OCI-LY7 (cell line): ENCODE measurements at regions not wholly inside any gene's neighbourhood (a gene's known extent, or its start where the extent isn't known, plus 50 kb on each side); places are given as distances from the start of the nearest gene placed in this dataset.

Source experiments
- BruUV-seq: library from RNA; stranded (reverse); fragments of 400-500 nt; replicated peaks from 2 replicates; lab custom pipeline; 2021; lab: Mats Ljungman, UMichigan
- CTCF ChIA-PET: fragments of 300-600 bp; sonication (Branson Sonifier 250); formaldehyde crosslinking; loops from one replicate; lab custom pipeline; 2022; ENCODE audit warnings: antibody characterized with exemption; ENCODE audit not compliant: unreplicated experiment; lab: Charles Lee
- POLR2A ChIA-PET: fragments of 300-600 bp; sonication (Branson Sonifier 250); formaldehyde crosslinking; loops from one replicate; lab custom pipeline; 2022; ENCODE audit warnings: antibody characterized with exemption; lab: Charles Lee
- DNase-seq: peaks from one replicate; pipeline ENCODE4 v3.0.0-alpha.2; 2015; ENCODE audit warnings: low spot score
- H2AFZ ChIP-seq: fragments of 200-600 bp; sonication (generic), shearing (Covaris generic); 2 replicates; pipeline ENCODE4 v1.6.1; 2014; ENCODE audit warnings: mild to moderate bottlenecking, antibody characterized with exemption, low read length, moderate library complexity
- H3K27ac ChIP-seq: fragments of 200-600 bp; sonication (generic); 2 replicates; pipeline ENCODE4 v1.5.1; 2014; ENCODE audit warnings: mixed run types, low read depth, mild to moderate bottlenecking, moderate library complexity, low read length, inconsistent platforms; ENCODE audit not compliant: poor library complexity, severe bottlenecking
- H3K36me3 ChIP-seq: fragments of 200-600 bp; sonication (generic); 2 replicates; pipeline ENCODE4 v1.6.1; 2014; ENCODE audit warnings: mild to moderate bottlenecking, antibody characterized with exemption, low read length, moderate library complexity, mixed read lengths; ENCODE audit not compliant: insufficient read depth
- H3K4me1 ChIP-seq: fragments of 200-600 bp; sonication (generic); 2 replicates; pipeline ENCODE4 v1.5.1; 2014; ENCODE audit warnings: mild to moderate bottlenecking, low read length; ENCODE audit not compliant: insufficient read depth, poor library complexity, severe bottlenecking
- H3K4me2 ChIP-seq: fragments of 200-600 bp; sonication (generic); 2 replicates; pipeline ENCODE4 v1.6.1; 2014; ENCODE audit warnings: mild to moderate bottlenecking, low read length
- H3K4me3 ChIP-seq: fragments of 200-600 bp; sonication (generic); 2 replicates; pipeline ENCODE4 v1.5.1; 2014; ENCODE audit warnings: mild to moderate bottlenecking, low read depth, low read length; ENCODE audit not compliant: poor library complexity, severe bottlenecking
- H3K79me2 ChIP-seq: fragments of 200-600 bp; sonication (generic); 2 replicates; pipeline ENCODE4 v1.6.1; 2016; ENCODE audit warnings: low read depth, mild to moderate bottlenecking, low read length, moderate library complexity, mixed read lengths; ENCODE audit not compliant: insufficient read depth
- H3K9me2 ChIP-seq: fragments of 200-600 bp; sonication (generic); 2 replicates; pipeline ENCODE4 v1.6.1; 2016; ENCODE audit warnings: mild to moderate bottlenecking, low read length, mixed read lengths; ENCODE audit not compliant: insufficient read depth
- H3K9me3 ChIP-seq: fragments of 200-600 bp; sonication (generic); 2 replicates; pipeline ENCODE4 v1.6.1; 2014; ENCODE audit warnings: mild to moderate bottlenecking, mixed run types, low read length, mixed read lengths
- H4K20me1 ChIP-seq: fragments of 200-600 bp; sonication (generic); 2 replicates; pipeline ENCODE4 v1.6.1; 2014; ENCODE audit warnings: mild to moderate bottlenecking, antibody characterized with exemption, low read length, moderate library complexity, mixed read lengths; ENCODE audit not compliant: insufficient read depth
- CTCF ChIP-seq: fragments of 200-600 bp; sonication (generic); conservative IDR thresholded peaks from 2 replicates; pipeline ENCODE4 v1.5.1; 2014; ENCODE audit warnings: mild to moderate bottlenecking, antibody characterized with exemption, low read length, moderate library complexity, mixed read lengths
- EZH2phosphoT487 ChIP-seq: fragments of 200-600 bp; sonication (generic); IDR thresholded peaks from 2 replicates; pipeline ENCODE4 v1.6.1; 2018; ENCODE audit warnings: low read depth, borderline replicate concordance, mild to moderate bottlenecking, mixed run types, antibody characterized with exemption, low read length, moderate library complexity, mixed read lengths
- intact Hi-C: fragments of 100-400 bp; cut with micrococcal nuclease; formaldehyde crosslinking; loops from one replicate; pipeline ENCODE4 v1.10.0; 2022; ENCODE audit not compliant: unreplicated experiment

- Histone ChIP-seq H3K36me3 (no peaks in the 10 kb centered on the region), H3K9me3 (no peaks in the 10 kb centered on the region), H3K4me3 (no peak overlapping the region), H3K9me2 (no peaks in the 10 kb centered on the region), H3K4me2 (no peak overlapping the region), H4K20me1 (no peaks in the 10 kb centered on the region), H2AFZ (no peak overlapping the region), H3K79me2 (no peaks in the 10 kb centered on the region), H3K4me1 (no peaks in the 10 kb centered on the region), H3K27ac (no peak overlapping the region)
- CTCF ChIA-PET = no interaction called here
- POLR2A ChIA-PET = no interaction called here
- intact Hi-C loops = no loop called here
- no peak for DNase-seq
- TF ChIP-seq EZH2phosphoT487 (no peak), CTCF (no peak)
- BruUV-seq = no TSS peak
Observed at GRCh38 chr2:71851094-71851750, 296.4 kb downstream of the CYP26B1 start.

- BruUV-seq = no TSS peak
- Histone ChIP-seq H3K9me2 (no peaks in the 10 kb centered on the region), H3K4me2 (no peak overlapping the region), H3K79me2 (no peaks in the 10 kb centered on the region), H3K36me3 (no peaks in the 10 kb centered on the region), H3K9me3 (no peaks in the 10 kb centered on the region), H2AFZ (no peak overlapping the region), H3K4me3 (no peak overlapping the region), H3K4me1 (no peaks in the 10 kb centered on the region), H3K27ac (no peak overlapping the region), H4K20me1 (no peaks in the 10 kb centered on the region)
- no peak for DNase-seq
- TF ChIP-seq CTCF (no peak), EZH2phosphoT487 (no peak)
- CTCF ChIA-PET = no interaction called here
- intact Hi-C loops = no loop called here
- POLR2A ChIA-PET = no interaction called here
Observed at GRCh38 chr2:71850306-71850801, 297.3 kb downstream of the CYP26B1 start.

- Histone ChIP-seq H3K36me3 (no peaks in the 10 kb centered on the region), H3K79me2 (no peaks in the 10 kb centered on the region), H3K9me3 (no peaks in the 10 kb centered on the region), H3K4me2 (no peak overlapping the region), H2AFZ (no peak overlapping the region), H3K4me3 (no peak overlapping the region), H3K4me1 (no peaks in the 10 kb centered on the region), H3K9me2 (no peaks in the 10 kb centered on the region), H3K27ac (no peak overlapping the region), H4K20me1 (no peaks in the 10 kb centered on the region)
- no TSS peak for BruUV-seq
- ChIA-PET CTCF (no interaction called here), POLR2A (no interaction called here)
- TF ChIP-seq CTCF (no peak), EZH2phosphoT487 (no peak)
- DNase-seq = no peak
- intact Hi-C loops = no loop called here
Observed at GRCh38 chr2:71849607-71850305, 297.9 kb downstream of the CYP26B1 start.
